Ammon's horn (tissue), 1 donor: ENCODE measurements at regions not wholly inside any gene's neighbourhood (a gene's known extent, or its start where the extent isn't known, plus 50 kb on each side); places are given as distances from the start of the nearest gene placed in this dataset.
A peak's percentile ranks its signal among the peaks of the same experiment; 100 is the strongest.

Source experiments
- DNase-seq: peaks from one replicate; pipeline ENCODE4 v3.0.0-alpha.2; 2016; ENCODE audit warnings: low spot score

DNA sequence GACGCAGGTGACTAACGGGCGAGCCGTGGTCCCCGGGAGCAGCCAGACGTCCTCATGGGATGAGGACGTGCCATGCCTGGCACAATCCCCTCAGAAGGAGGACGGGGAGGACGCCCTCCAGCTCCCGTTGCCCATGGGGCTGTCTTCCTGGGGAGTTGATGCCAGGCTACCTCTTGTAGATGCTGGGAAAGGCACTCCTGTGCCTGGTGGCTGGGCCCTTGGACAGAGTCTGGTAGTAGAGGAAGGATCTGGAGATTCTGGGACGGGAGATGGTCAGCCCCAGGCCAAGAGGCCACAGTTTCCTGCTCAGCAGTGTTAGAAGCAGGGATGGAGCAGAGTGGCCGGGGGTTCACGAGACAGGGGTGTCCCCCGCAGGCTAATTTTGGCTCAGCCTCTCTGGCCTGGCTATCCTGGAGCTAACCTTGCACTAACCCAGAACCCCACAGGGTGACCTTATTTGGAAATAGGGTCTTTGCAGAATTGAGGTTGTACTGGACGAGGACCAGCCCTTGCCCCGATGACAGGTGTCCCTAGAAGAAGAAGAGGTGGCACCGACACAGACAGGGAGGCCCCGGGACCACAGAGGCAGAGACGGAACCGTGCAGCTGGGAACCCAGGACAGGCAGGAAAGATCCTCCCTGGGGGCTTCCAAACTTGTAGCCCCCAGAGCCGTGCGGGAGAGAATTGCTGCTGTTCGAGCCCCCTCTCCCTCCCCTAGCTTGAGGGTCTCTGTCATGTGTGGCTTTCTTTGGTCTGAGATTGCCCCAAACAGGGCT, 50.1 kb upstream of the ADRA2C start:
- DNase-seq: no peak

DNA sequence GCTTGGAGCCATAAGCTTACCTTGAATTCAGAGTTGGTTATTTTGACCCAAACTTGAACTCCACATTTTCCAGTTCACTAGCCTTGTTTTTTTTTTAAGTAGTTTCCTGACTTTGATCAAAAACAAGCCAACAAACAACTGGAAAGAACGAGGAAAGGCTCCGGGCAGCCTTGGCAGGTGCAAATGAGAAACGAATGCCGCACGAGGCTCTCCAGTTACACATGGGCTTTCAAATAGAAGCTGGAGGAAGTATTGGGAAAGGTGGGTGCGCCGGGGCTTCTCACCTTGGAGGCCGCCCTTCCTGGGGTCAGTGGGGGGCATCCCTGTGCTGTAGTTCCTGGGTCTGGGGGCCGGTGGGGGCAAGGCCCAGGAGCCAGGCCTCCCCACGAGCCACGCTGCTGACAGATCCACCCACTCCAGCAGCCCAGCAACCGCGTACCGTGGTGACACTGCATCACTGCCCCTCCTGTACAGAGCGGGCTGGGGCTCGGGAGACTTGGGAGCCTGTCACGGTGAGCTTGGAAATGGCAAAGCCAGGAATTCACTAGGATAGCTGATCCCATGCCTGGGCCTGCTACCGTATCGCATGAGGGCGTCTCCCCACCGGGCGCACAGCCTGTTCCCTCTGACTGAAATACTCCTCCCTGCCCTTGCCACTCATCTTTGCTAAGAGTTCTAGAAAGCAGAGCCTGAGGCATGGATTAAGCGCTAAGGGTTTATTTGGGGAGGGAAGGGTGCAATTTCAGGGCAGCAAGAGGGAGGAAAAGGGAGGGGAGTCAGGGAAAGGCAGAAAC, 50.9 kb upstream of the ADRA2C start:
- no peak for DNase-seq

DNA sequence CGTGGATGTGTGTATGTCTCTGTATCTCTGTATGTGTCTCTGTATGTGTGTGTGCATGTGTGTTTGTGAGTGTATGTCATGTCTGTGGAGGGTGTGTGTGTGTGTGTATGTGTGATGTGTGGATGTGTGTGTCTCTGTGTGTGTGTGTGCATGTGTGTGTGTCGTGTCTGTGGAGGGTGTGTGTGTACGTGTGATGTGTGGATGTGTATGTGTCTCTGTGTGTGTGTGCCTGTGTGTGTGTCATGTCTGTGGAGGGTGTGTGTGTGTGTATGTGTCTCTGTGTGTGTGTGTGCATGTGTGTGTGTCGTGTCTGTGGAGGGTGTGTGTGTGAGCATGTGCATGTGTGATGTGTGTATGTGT, 51.6 kb upstream of the ADRA2C start:
- DNase-seq: no peak

DNA sequence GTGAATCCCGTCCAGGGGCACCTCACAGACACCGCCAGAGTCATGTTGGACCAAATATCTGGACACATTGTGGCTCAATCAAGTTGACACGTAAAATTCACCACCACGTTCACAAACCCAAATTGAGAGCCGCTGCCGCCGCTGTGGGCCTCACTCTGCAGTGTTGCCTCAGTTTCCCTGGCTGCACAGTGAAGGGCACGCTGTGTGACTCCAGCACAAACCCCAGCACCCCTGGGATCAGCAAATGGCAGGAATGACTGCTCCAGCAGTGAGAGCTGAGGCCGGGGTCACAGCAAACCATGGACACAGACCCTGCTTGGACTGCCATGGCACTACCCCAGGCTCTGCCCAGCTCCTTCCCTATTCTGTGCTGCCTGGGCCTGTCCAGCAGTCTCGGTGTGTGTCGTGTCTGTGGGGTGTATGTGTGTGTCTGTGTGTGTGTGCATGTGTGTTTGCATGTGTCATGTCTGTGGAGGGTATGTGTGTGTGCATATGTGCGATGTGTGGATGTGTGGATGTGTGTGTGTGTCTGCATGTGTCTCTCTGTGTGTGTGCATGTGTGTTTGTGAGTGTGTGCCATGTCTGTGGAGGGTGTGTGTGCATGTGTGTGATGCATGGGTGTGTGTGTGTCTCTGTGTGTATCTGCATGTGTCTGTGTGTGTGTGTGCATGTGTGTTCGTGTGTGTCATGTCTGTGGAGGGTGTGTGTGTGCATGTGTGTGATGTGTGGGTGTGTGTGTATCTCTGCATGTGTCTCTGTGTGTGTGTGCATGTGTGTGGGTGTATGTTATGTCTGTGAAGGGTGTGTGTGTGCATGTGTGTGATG, 52.2 kb upstream of the ADRA2C start:
- DNase-seq: no peak

- DNase-seq: no peak
These were observed 52.8 kb upstream of the ADRA2C start for GRCh38 chr4:3713346-3713745.

DNA sequence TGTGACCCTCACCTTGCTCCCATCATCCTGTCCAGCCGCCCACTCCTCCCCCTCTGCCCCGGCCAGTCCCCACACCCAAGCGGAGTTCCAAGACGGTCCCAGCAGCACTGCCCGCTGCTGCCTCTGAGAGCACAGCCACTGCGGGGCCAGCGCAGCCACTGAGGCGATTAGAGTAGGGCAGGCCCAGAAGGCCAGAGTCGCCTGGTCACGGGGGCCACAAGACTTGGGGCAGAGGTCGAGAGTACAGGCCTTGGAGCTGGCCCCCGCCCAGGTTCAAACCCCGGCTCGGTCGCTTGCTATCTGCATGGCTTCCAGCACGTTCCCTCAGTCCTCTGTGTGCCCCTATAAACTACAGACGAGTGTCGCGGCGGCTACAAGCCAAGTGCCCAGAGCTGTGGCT, 53.2 kb upstream of the ADRA2C start:
- no peak for DNase-seq

GRCh38 chr4:3712112-3712805, 53.9 kb upstream of the ADRA2C start:
- DNase-seq: no peak

DNA sequence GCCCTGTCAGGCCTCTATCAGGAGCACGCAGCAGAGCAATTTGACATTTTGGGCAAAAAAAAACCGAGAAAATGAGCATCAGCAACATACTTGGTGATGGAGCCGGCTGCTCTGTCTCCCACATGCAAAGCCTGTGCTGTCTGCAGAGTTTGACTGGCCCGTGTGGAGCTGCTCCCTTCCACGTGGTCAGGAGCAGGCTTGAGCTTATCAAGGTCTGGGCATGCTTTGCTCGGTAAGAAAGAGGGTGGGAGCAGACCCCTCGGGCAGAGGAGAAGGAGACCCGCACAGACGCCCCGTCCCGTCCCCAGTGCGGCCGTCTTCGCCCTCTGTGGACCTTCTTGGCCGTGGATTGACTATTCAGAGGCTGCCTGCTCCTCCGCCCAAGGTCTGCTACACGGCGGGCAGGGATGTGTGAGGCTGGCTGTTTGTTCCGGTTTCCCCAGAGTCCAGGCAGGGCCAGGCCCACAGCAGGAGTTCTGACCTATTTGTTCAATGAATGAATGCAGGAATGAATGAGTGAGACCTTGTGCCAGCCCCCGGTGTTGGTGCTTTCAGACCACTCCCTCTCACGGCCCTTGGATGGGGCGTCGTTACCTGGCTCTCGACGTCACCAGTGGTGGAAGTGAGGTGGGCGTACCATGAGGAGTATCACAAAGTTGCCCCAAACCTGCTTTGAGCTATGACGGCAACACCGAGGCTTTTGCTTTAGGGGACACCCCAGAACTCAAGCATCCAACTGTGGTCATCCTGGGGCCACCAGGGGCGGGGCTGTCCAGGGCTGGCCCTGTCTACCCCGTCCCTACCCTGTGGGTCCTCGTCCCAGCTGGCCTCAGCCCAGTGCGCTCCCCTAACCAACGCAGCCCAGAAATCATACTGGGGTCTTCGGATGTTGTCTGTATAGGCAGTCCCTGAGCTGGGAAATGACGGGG, 54.7 kb upstream of the ADRA2C start:
- no peak for DNase-seq

- DNase-seq: peak; percentile 29
These were observed 55.6 kb upstream of the ADRA2C start for GRCh38 chr4:3710451-3711182.

- DNase-seq: no peak
These were observed 56.2 kb upstream of the ADRA2C start for GRCh38 chr4:3709846-3710441.

- DNase-seq: no peak
These were observed 56.9 kb upstream of the ADRA2C start for GRCh38 chr4:3709061-3709845.

DNA sequence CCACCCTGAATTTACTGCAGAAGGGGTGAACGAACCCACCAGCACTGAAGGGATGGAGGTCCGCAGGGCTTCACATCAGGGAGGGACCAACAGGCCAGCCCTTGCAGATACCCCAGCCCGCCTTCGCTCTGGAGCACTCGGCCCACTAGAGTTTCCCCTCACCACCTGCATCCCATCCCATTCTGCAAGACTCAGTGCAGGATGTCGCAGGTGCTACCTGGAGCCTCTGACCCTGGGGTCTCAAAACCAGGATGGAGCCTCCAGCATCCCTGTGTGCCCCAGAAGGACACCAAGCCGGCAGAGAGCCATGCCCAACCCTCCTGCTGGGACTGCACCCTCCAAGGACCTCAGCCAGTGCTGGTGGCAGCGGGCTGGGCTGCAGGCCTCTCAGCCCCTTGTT, 57.6 kb upstream of the ADRA2C start:
- DNase-seq: no peak

- DNase-seq: peak; percentile 71
These were observed 58.1 kb upstream of the ADRA2C start for GRCh38 chr4:3708103-3708510.

DNA sequence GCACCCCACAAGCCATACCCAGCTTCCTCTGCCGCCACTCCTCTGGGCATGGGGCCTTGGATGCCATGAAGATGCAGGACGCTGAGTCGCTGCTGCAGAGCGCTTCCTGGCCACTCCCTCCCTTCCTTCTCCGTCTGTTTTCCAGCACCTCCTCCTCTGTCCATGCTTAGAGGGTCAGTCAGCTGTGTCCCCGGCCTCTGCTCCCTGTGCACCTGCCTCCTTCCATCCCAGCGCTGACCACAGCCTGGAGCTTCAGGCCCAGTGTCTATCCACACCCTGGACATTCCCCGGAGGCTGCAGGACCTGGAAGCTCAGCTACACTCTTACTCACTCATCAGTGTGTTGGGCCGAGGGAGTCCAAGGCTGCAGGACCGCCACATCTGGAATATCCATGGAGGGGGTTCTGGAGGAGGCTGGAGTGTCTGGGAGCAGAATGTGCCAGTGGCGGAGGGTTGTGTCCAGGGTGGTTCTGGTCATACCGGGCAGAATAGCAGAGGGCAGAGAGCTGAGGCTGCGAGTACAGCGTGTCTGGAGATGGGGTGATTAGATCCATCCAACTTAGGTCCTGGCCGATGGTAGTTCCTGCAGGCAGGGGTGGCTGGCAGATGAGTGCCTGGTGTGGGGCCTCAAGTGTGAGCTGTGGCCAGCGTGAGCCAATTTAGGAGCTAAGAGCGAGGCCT, 58.6 kb upstream of the ADRA2C start:
- DNase-seq: no peak

- no peak for DNase-seq
These were observed 59.4 kb upstream of the ADRA2C start for GRCh38 chr4:3706565-3707422.

DNA sequence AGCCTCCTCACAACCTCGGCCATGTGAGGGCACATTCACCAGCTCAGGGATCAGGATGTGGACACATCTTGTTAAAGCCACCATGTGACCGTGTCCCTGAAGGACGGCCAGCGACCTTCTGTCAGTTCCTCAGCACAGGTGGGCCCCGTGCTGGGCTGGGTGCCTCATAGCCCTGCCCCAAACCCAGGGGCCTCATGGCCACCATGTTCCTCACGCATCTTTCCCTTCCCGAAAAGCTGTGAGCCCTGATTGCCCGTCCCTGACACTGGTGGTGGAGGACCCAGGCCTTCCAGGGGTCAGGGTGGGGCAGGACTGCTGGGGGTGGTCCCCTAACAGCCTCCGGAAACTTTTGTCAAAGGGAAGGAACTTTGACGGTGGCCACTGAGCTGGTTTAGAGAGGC, 60.1 kb upstream of the ADRA2C start:
- DNase-seq: no peak

DNA sequence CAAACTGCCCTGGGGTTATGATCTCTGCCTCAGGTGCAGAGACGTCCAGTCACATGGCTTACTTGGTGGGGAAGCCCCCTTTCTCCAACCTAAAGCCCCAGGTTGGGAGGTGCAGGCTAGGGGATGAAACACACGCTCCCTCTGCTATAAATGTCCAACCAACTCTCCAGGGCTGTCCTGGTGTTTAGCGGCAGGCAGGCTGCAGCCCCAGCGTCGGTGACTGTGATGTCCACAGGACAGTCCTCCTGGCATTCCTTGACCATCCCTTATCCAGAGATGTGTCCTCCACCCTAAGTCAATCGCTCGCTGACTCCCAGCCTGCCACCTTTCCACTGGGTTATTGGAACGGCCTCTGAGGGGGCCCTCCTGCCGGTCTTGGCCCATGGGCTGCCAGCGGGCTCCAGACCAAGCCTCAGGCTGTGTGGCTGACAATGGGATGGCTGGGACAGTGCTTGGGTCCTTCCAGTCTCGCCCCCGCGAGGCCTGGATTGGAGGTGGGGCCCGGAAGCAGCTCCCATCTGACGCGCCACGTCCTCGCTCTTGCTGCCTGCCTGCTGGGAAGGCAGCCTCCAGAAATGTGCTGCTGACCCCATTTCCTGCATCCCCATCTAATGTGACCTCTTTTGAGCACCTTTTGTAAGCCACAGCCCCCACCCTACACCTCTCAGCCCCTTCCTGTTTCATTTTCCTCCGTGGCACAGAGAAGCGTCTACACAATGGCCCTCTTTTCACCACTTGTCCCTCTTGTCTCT, 60.8 kb upstream of the ADRA2C start:
- DNase-seq: no peak
